Spleen (tissue), 7 donors: ENCODE measurements at regions not wholly inside any gene's neighbourhood (a gene's known extent, or its start where the extent isn't known, plus 50 kb on each side); places are given as distances from the start of the nearest gene placed in this dataset.

Source experiments
- POLR2A ChIP-seq, 3 donors: fragments of 450-650 bp; IDR thresholded peaks; one replicate each; pipeline ENCODE4 v1.5.1; 2017; ENCODE audit warnings: antibody characterized with exemption in 3 of 3, mild to moderate bottlenecking in 1 of 3
- POLR2AphosphoS5 ChIP-seq, 3 donors: sonication (generic); formaldehyde crosslinking; IDR thresholded peaks; one replicate each; pipeline ENCODE4 v1.5.1; 2017; ENCODE audit warnings: antibody characterized with exemption in 3 of 3
- TF ChIP-seq, protein P1 (sequence below), 11 experiments: fragments of 200-600 bp in 7 of 11; fragments of 450-650 bp in 4 of 11; sonication (generic) in 4 of 11; IDR thresholded peaks in 8 of 11; conservative IDR thresholded peaks in 3 of 11; 1 replicate in 7 of 11; 2 replicates in 4 of 11; pipeline versions ENCODE4 v1.4.0 to v1.8.0; 2016 to 2021; ENCODE audit warnings: antibody characterized with exemption in 11 of 11, inconsistent platforms in 4 of 11, mild to moderate bottlenecking in 1 of 11
- donor health status: DM: no; HTN: no; CAD: no; lungs with moderate emphysema.
- donor health status: DM: no; HTN: no; CAD: no.
- donor health status: DM: no; HTN: no; CAD: no.

DNA sequence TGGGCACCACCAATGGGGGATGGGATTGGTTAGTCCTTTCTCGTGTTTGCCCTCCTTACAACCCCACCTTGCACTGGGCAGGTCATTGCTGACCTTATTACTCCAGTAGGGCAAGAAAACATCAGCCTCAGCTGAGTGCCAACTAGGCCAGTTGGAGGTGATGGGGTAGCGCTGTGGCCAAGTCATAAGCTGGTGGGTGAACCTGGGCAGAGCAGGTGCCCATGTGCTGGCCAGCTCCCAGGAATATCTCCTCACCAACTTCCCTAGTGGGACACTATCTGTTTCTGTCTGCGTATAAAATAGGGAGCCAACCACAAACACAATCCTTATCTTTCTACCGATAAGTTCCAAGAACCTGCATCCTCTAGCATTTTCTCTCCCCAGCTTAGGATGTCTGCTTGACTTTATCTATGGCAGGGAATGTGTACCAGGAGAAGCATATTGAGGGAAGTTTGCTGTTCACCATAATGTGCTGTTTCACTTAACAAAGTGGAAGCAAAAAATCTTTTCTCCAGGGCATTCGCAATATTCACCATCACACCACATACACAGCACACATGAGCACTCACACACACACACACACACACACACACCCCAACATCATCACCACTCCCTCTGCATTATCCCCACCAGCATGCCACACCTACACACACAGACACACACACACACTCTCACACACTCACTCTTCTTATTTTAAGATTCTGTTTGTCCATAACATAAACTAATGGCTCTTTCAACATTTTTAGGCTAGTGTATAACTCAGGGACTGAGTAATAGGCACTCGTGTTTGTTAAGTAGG, 390.0 kb downstream of the ENC1 start:
- TF ChIP-seq, protein P1, sequence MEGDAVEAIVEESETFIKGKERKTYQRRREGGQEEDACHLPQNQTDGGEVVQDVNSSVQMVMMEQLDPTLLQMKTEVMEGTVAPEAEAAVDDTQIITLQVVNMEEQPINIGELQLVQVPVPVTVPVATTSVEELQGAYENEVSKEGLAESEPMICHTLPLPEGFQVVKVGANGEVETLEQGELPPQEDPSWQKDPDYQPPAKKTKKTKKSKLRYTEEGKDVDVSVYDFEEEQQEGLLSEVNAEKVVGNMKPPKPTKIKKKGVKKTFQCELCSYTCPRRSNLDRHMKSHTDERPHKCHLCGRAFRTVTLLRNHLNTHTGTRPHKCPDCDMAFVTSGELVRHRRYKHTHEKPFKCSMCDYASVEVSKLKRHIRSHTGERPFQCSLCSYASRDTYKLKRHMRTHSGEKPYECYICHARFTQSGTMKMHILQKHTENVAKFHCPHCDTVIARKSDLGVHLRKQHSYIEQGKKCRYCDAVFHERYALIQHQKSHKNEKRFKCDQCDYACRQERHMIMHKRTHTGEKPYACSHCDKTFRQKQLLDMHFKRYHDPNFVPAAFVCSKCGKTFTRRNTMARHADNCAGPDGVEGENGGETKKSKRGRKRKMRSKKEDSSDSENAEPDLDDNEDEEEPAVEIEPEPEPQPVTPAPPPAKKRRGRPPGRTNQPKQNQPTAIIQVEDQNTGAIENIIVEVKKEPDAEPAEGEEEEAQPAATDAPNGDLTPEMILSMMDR (IDR thresholded peaks at IDR 0.05 in 8 of 11, conservative IDR thresholded peaks at IDR 0.05 in 3 of 11), result no peak
- no peak for TF ChIP-seq POLR2AphosphoS5 (IDR thresholded peaks at IDR 0.05)
- TF ChIP-seq POLR2A (IDR thresholded peaks at IDR 0.05), result no peak
